ENCODE measurements at regions not wholly inside any gene's neighbourhood (a gene's known extent, or its start where the extent isn't known, plus 50 kb on each side); places are given as distances from the start of the nearest gene placed in this dataset.
A peak's percentile ranks its signal among the peaks of the same experiment; 100 is the strongest.

GRCh38 chr10:123585477-123586445 is 80.4 kb upstream of the GPR26 start:
- no peak for DNase-seq (ENCODE audit: extremely low read depth in 1 of 2, low read depth in 1 of 2)

GRCh38 chr10:123587110-123587509 is 79.0 kb upstream of the GPR26 start:
- no peak for DNase-seq (ENCODE audit: extremely low read depth in 1 of 2, low read depth in 1 of 2)

GRCh38 chr10:123588386-123588914 is 77.7 kb upstream of the GPR26 start:
- DNase-seq (ENCODE audit: extremely low read depth in 1 of 2, low read depth in 1 of 2) = no peak

GRCh38 chr10:123595661-123596060 is 70.5 kb upstream of the GPR26 start:
- DNase-seq (ENCODE audit: extremely low read depth in 1 of 2, low read depth in 1 of 2) = no peak

- no peak for DNase-seq (ENCODE audit: extremely low read depth in 1 of 2, low read depth in 1 of 2)
Measured at GRCh38 chr10:123597676-123598075, 68.5 kb upstream of the GPR26 start.

GRCh38 chr10:123599366-123599849 is 66.7 kb upstream of the GPR26 start:
- no peak for DNase-seq (ENCODE audit: extremely low read depth in 1 of 2, low read depth in 1 of 2)

GRCh38 chr10:123600177-123600576 is 66.0 kb upstream of the GPR26 start:
- DNase-seq (ENCODE audit: extremely low read depth in 1 of 2, low read depth in 1 of 2) = no peak

- DNase-seq (ENCODE audit: extremely low read depth in 1 of 2, low read depth in 1 of 2) = no peak
Measured at GRCh38 chr10:123603130-123603529, 63.0 kb upstream of the GPR26 start.

- DNase-seq (ENCODE audit: extremely low read depth in 1 of 2, low read depth in 1 of 2) = no peak
Measured at GRCh38 chr10:123604506-123604905, 61.6 kb upstream of the GPR26 start.

- no peak for DNase-seq (ENCODE audit: extremely low read depth in 1 of 2, low read depth in 1 of 2)
Measured at GRCh38 chr10:123606006-123606405, 60.1 kb upstream of the GPR26 start.

- no peak for DNase-seq (ENCODE audit: extremely low read depth in 1 of 2, low read depth in 1 of 2)
Measured at GRCh38 chr10:123606955-123607354, 59.2 kb upstream of the GPR26 start.

GRCh38 chr10:123607386-123607785 is 58.8 kb upstream of the GPR26 start:
- no peak for DNase-seq (ENCODE audit: extremely low read depth in 1 of 2, low read depth in 1 of 2)

- DNase-seq (ENCODE audit: extremely low read depth in 1 of 2, low read depth in 1 of 2) = no peak
Measured at GRCh38 chr10:123608047-123608446, 58.1 kb upstream of the GPR26 start.

GRCh38 chr10:123611243-123611642 is 54.9 kb upstream of the GPR26 start:
- DNase-seq (ENCODE audit: extremely low read depth in 1 of 2, low read depth in 1 of 2) = no peak

- no peak for DNase-seq (ENCODE audit: extremely low read depth in 1 of 2, low read depth in 1 of 2)
Measured at GRCh38 chr10:123611876-123612275, 54.3 kb upstream of the GPR26 start.

GRCh38 chr10:123613346-123613850 is 52.8 kb upstream of the GPR26 start:
- no peak for DNase-seq (ENCODE audit: extremely low read depth in 1 of 2, low read depth in 1 of 2)

GRCh38 chr10:123614888-123615287 is 51.3 kb upstream of the GPR26 start:
- DNase-seq (ENCODE audit: extremely low read depth in 1 of 2, low read depth in 1 of 2) = peak in 1 of 2 donors; percentile 4
